Astrocyte of the cerebellum (primary cell): ENCODE measurements at regions not wholly inside any gene's neighbourhood (a gene's known extent, or its start where the extent isn't known, plus 50 kb on each side); places are given as distances from the start of the nearest gene placed in this dataset.

Source experiments
- DNase-seq: peaks from one replicate; pipeline ENCODE4 v3.0.0-alpha.2; 2011; ENCODE audit warnings: low read depth
- H3K4me3 ChIP-seq: 2 replicates; pipeline ENCODE4 v1.5.1; 2011; ENCODE audit warnings: mild to moderate bottlenecking, low read depth, low read length, moderate library complexity
- CTCF ChIP-seq: IDR thresholded peaks from 2 replicates; pipeline ENCODE4 v1.5.1; 2012; ENCODE audit warnings: low read length, low read depth, moderate library complexity, mild to moderate bottlenecking; ENCODE audit errors: missing control alignments
- in situ Hi-C: cut with HindIII; loops from 2 replicates; pipeline ENCODE4 v1.10.0; 2017; ENCODE audit warnings: low sequenced_read_pairs

DNA sequence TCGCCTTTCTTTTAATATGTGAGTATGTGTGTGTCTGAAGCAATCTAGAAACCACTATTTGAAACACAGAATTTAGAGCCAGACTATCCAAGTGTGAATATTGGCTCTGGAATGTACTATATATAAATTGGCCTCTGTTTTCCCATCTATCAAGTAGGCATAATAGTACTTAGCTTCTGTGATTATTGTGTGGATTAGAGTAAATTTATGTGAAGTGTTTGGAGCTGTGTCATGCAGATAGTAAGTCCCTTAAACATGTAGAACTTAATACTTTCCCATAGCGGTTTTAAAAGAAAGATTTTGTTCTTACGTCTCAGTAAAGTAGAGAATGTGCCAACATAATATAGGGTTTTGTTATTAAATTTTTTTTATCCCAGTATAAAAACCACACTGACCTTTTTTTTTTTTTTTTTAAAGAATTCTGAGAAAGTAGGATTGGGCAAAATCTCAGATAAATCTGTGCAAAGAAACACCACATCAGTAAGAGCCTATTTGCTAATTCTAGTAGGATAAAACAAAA, 432.3 kb downstream of the RFC3 start:
- TF ChIP-seq CTCF = no peak
- in situ Hi-C loops = no loop called here
- no peak for DNase-seq
- H3K4me3 ChIP-seq = no peak overlapping the region

GRCh38 chr13:34254366-34254765, 436.4 kb downstream of the RFC3 start:
- in situ Hi-C loops = no loop called here
- H3K4me3 ChIP-seq = no peak overlapping the region
- no peak for TF ChIP-seq CTCF
- no peak for DNase-seq

GRCh38 chr13:34255711-34256110, 437.8 kb downstream of the RFC3 start:
- no peak for TF ChIP-seq CTCF
- no peak overlapping the region for H3K4me3 ChIP-seq
- in situ Hi-C loops = no loop called here
- no peak for DNase-seq

DNA sequence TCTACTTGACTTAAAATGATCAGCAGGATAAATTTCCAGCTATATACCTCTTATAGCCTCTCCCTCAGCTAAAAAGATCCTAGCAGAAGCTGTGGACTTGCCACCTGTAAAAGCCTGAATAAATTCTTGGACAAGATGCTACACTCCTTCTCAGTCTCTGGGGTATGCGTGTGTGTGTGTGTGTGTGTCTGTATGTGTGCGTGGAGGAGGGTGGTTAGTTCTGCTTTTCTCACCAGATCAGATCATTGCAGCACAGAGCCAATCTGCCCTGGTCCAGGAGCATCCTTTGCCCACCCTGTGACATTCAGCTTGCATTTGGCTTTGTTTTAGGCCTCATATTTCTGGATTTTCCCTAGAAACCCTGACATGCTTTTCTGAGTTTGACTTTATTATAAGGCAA, 438.3 kb downstream of the RFC3 start:
- no peak for DNase-seq
- no peak overlapping the region for H3K4me3 ChIP-seq
- no peak for TF ChIP-seq CTCF
- in situ Hi-C loops = no loop called here

GRCh38 chr13:34257966-34258365, 440.0 kb downstream of the RFC3 start:
- in situ Hi-C loops = no loop called here
- no peak for DNase-seq

DNA sequence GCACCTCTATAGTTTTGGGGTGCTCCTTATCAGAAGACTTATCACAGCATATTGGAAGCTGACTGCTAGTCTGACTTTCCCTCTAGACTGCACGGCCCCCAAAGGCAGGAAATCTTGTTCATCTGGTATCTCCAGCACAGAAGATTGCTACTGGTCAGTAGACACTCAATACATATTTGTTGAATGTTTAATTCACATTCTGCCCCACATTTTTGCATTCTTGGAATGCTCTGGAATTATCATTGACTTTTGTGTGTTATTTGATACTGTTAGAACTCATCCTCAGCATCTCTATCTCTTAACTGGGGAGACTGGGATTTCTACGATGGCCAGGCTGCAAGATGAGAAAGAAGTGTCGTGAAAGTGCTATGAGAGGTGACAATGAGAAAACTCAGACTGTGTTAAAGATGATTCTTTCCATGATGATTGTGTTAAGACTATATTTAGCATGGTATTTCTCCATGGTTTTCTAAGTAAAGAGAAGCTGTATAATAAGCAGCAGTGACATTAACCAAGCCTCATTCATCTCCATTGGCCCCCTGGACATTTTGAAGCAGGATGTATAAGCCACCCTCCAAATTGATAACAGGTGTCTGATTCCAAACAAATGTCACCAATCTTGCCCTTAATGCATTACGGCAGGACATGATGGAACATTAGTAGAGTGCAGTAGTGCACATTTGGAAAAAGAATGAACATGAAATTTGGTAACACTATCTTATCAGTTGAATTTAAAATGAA, 440.9 kb downstream of the RFC3 start:
- no peak for DNase-seq
- TF ChIP-seq CTCF = no peak
- in situ Hi-C loops = no loop called here

More at GRCh38 chr13:34257966-34258365, 440.0 kb downstream of the RFC3 start:
- TF ChIP-seq CTCF = no peak
- H3K4me3 ChIP-seq = no peak overlapping the region

More for the DNA sequence above, 440.9 kb downstream of the RFC3 start:
- no peak overlapping the region for H3K4me3 ChIP-seq
